GM19351 (cell line): ENCODE measurements at regions not wholly inside any gene's neighbourhood (a gene's known extent, or its start where the extent isn't known, plus 50 kb on each side); places are given as distances from the start of the nearest gene placed in this dataset.

Experiments used
- ATAC-seq: cut with Tn5 transposase; IDR thresholded peaks from one replicate; pipeline ENCODE4 v1.9.1; 2021; ENCODE audit warnings: mild to moderate bottlenecking, moderate library complexity; ENCODE audit not compliant: unreplicated experiment

DNA sequence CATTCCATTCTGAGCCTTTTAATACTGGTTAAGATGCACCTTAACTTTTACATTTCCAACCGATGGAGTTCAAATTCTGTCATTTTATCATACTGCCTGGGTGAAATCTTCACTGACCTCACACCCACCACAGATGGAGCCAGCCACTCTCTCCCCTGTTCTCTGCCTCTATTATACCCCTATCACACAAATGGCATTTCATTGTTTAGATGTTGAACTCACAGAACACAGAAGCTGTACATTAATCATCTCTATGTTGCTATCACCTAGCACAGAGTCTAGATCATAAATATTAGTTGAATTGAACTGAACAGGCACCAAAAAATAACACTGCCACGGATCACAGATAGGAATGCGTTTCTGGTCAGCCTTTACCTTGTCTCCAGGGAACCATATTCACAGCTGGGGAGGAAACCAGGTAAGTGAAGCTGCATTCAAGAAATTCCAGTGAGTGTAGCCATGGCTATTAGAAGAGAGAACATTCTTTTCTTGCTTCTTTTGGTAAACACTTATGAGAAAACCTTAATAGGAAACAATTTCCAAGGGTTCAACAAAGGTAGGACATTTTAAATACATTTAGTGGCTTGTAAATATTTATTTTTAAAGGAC is 194.9 kb upstream of the RMST start:
- no peak for ATAC-seq

DNA sequence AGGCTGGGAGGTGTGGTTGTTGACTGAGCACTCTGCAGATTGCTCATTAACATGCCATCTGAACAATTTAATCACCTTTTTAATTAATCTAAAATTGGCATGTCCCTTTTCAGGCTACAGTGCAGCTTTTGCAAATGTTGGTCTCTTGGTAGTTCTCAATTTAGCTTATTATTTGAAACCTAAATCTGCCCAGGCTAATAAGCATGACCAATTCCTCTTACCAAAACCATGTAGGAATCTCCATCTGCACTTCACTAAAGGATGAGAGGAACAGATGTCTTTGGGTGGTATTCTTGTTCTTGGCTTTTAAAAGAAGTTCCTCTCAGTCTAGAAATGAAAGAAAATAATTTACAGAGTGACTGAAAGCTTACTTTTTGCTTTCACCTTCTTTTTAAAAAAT is 190.1 kb upstream of the RMST start:
- no peak for ATAC-seq

DNA sequence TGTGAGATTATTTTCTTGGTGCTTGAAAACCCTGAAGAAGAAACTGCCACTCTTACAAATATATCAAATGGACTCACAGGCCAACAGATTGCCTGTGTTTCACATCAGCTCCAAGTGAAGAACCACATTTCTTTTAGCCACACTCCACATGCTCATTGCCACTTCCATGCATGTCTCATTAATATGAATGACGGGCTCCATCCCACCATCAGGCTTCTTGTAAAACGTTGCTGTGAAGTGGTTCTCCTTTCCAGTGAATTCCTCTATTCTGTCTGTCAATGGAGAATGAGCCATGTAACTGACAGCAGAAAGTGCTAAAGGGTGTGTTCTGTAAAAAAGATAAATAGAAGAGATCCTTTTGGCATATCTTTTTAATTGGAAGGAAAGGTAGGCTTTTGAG is 188.2 kb upstream of the RMST start:
- ATAC-seq, result no peak

DNA sequence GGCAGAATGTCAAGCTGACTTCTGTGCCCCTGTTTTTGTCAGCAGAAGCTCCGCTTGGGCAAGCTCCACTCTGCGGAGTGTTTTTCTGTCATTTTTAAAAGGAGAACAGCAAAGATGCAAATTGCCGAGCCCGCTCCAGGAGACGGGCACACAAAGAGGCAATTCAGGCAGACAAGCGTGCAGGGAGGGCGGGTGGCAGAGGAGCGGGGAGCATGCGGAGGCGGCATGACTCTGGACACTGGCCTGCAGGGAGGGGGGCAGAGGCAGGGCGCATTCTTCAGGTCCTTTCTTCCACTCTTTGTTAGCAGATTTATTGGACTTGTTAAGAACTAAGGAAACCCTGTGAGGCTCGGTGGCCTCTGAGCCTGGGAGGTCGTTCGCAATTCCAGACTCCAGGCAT is 187.3 kb upstream of the RMST start:
- ATAC-seq, result no peak

DNA sequence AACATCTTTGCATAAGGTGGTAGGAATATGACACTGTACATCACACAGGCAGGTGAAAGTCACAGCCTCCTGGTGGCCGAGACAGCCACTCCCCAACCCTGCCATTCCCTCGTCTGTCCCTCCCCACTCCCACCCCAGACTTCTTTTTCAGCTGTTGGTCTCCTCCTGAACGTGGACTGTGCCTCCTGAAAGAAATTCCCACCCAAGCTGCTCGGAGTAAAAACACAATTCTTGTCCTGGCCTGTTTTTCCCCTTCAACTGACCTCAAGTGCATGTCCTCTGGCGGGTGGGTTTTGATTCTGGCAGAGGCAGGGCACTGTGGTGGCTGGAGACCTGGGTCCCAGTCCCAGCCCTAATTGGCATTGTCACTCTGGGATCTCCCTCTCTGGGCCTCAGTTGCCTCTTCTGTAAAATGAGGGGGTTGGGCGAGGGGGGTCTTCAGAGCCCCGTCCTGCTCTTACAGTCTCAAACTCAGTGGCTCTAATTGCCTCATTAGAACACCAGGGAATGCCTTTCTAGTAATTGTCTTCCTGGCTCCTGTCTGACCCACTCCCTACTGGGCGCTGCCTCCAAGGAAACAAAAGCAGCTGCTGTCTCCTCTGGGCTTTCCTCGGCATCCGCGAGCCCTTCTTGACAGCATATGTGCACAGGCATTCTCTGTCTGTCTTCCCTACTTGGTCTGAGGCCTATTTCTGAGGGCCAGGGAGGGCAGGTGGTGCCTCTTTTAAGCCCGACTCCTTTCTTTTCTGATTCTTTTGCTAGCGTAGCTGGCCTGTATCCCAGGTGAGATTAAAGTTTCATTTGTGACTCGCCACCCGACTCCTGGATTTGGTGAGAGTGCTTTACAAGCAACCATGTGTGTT is 186.6 kb upstream of the RMST start:
- ATAC-seq, result no peak

DNA sequence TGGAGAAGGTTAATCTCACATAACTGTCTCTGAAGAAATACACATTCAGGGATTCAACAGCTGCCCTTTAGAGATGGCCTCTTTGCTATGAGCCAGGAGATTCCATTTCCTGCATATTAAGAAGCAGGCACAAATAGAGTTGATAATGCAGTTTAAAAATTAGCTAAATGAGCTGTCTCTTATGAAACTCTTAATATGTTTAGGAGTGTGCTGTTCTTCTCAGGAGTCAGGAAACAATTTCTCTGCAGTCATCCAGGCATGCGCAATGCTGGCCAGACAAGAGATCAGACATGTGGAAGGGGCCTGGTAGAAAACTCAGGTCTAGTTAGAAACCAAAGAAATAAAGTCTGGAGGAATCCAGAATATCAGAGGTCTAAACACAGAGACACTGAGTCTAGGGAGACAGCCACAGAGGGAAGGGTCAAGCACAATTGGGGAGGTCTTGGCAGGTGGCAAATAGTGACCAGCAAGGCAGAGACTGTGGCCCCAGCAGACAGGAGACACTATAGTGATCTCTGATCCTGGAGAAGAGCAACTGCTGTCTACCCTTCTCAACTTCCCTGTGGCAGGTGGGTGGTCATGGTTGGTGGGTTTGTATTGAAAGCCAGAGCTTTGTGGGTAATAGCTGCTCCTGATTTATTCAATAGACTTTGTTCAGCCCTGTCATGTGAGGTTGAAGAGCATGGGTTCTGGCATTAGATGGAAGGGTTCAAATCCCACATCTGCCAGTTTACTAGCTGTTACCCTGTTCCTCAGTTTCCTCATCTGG is 185.8 kb upstream of the RMST start:
- no peak for ATAC-seq

DNA sequence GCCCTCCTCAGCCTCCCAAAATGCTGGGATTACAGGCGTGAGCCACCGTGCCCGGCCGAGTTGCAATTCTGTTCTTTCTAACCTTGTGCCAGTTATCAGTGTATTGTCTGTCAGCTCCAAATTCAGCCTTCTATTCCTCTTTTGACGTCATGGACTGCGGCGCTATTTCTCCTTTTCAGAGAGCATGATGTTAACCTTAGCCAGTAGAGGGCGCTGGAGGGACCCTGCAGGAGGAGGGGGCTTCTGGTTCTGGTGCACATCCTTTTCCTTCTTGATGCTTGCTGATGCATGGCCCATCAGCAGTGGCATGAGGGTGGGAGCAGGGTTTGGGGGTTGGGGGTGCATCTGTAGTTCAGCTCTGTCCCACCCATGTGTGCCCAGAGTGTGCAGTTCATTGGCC is 179.3 kb upstream of the RMST start:
- ATAC-seq, result no peak

DNA sequence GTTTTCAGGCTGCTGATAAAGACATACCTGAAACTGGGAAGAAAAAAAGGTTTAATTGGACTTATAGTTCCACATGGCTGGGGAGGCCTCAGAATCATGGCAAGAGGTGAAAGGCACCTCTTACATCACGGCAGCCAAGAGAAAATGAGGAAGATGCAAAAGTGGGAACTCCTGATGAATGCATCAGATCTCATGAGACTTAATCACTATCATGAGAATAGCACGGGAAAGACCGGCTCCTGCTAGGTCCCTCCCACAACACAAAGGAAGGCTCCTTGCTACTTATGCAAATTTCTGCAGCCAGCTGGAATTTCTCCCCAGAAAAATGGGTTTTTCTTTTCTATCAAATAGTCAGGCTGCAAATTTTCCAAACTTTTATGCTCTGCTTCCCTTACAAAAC is 174.1 kb upstream of the RMST start:
- no peak for ATAC-seq

DNA sequence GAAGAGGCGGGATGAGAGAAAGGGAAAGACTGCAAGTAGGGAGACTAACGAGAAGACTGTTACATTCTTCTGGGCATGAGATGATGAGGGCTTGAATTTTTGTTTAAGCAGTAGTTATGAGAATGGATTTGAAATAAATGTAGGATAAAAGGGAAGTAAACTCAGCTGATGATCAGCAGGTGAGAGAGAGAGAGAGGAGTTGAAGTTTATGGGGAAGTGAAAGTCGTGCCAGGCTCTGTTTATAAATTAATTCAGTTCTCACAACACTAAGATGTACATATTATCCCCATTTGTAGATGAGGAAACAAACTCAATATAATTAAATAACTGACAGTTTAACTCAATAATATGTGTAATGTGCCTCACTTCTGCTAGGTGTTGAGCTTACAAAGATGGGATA is 170.0 kb upstream of the RMST start:
- no peak for ATAC-seq

DNA sequence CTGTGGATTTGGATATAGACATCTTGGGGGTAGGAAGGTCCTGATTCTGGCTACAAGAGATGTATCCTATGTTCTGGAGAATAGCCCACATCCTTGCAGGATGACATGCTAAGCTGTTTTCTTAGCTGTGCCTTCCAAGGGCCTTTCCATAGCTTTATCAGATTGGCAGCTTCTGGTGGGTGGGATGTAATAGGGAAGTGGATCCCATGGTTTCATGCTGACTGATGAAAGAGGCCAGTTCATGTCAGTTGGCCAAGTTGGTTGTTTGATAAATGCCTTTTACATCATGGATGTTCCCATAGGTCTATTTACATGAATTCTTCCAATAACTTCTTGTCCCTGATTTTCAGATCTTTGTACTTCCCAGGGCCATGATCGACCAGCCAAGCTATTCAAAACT is 169.1 kb upstream of the RMST start:
- ATAC-seq, result no peak

DNA sequence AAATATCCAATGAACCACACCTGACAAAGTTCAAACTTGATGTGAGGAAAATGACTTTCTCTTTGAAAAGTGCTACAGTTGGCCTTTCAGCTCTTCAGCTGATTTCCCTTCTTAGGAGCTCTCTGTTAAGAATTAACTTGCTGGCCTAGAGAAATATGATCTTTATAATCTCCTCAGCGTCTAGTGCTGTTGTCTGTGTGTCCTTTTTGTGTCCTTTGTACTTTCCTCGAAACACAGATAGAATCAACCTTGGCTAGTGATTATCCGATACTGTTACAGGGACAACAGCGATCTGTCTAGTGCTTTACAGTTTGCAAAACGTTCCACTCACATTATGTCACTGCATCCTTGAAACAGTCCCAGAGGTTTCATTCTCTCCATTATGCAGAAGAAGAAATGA is 162.8 kb upstream of the RMST start:
- ATAC-seq, result no peak

DNA sequence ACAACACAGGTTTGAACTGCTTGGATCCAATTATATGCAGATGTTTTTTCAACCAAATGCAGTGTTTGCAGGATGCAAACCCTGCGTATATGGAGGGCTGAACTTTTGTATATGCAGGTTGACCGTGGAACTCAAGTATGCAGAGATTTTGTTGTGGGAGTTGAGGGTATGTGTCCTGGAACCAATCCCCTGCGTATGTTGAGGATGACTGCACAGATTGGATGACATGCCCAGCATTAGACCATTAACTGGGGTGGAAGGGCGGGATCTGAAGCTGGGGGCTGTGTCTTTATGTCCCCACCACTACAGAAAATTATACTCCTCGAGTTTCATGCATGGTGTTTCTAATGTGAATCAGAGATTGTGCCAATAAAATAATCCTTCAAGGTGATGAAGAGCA is 162.2 kb upstream of the RMST start:
- no peak for ATAC-seq

DNA sequence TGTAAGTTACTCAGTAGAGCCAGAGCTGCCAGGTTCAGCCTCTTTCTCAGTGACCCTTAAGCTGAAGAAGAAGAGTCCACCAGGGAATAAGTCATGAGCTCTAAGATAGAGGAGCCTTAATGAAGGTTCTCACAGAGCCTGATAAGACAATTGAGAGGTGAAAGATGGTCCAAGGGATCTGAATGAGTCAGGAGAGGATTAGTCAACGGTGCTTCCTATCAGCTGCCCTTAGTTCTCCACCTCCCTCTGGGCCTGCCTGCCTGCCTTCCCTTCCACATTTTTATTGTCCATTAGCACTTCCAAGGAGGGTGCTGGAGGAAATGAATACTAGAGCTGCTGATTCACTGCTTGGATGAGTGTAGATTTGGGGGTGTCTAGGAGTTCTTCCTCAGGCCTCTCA is 161.7 kb upstream of the RMST start:
- ATAC-seq, result no peak

DNA sequence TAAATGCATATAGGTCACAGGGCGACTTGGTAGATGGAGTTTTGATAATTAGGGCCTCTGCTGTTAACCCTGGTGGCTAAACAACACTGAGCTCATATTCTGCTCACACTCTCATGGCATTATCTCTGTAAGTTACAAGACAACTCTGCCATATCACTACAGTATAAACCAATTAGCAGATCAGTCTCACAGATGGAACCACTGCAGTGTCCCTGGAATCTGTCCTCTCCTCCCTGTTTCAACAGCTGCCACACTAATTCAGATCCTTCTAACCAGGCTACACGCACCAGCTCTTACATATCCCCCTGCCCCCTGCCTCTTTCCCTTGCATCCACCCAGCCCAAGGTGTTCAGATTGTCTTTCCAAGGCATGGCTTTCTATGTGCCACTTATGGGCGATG is 161.0 kb upstream of the RMST start:
- ATAC-seq, result no peak

DNA sequence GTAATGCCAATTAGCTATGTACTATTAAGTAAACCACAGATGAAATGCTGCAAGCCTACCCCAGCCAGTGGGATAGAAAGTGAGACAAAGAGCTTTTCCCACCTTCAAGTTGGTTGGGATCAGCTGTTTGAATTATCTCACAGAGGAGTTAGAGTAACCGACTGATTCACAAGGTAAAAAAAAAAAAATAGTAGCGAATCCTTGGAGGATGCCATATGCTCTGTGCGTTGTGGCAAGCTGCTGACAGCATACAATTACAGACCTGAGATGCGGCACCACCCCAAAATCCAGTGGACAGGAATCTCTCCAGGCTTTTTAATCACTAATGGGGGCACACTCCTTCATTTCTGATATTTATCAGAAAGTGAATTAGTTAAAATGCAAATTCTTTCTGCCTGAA is 157.0 kb upstream of the RMST start:
- ATAC-seq, result no peak

DNA sequence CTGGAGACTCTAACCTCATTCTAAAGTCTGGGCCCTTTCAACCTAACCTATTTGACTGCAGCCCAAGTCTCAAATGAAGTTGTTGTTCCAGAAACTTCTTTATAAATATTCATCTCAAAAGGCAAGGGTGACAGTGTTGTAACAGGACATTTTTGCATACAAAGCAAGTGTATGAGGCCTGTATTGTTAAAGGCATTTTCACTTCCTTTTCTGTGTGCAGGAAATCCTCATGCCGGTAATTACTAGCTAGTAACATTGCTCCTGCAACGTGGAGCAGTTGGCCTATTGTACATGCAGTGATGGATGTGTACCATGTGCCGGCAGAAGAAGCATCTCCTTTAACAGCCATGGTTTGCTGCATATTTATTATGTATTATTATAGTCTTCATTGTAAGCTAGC is 156.5 kb upstream of the RMST start:
- peak; percentile 99 for ATAC-seq

DNA sequence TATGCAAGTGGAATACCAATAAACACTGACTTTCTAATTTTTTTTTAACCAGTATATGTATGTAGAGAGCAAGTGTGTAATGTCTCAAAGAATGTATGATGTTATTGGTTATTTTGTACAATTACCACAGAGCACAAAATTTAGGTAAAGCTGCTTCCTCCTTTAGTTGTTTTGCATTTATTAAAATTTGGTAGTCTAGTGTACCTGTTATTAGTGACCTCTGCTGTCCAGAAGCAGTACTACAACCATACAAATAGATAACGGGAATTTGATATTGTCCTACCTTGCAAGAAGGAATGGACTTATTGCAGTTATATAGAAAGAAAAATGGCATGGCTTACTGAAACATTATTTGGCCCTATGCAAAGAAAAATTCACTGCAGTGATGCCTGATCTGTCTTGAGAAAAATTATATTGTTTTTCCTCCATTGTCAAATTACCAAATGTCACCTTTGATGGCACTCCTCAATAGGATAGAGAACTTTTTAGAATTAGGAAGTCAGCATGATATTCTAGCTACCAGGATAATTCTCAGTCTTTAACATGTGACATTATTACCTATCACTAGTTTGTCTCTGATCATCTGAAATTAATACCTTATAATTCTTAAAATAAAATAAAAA is 153.9 kb upstream of the RMST start:
- peak; percentile 33 for ATAC-seq

DNA sequence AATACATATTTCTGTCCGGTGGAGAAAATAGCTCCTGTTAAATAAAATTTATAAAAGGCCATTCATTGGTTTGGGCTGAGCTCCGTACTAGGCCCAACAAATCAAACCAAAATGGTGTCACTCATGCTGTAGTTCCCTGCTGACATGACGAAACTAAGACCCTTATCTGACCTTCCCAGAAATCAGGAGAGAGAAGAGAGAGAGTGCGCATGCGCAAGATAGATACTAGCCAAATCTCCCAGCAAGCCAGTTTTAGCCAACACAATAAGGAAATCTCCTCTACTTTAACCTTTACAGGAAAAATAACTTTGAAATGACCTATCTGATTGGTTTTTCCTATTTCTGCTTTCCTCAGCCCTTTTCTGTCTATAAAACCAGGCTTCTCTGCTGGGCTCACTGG is 152.7 kb upstream of the RMST start:
- ATAC-seq, result no peak

DNA sequence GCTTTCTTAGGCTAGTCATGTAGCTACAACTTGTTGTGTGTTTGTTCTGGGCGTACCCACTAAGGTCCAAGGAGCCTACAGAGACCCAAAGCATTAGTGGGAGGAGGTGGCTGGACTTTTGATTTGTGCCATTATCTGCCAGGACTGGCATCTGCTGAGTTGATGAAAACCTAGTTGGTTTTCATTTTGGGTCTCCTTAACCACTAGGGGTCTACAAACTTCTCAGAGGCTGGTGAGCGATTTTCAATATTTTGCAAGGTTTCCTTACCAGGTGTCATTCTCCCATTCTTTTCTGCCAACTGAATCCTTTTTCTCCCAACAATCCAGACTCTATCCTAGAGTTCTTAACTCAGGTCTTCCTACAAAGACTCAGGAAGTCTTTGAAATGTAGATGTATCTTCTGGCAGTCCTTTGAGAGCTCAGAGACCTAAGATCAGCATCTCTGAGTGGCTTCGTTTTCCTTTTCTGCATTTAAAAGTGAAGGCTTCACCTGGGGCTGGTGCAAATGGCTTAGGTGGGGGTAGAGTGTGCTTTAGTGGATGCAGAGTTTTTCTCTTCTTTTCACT is 150.0 kb upstream of the RMST start:
- ATAC-seq, result no peak

DNA sequence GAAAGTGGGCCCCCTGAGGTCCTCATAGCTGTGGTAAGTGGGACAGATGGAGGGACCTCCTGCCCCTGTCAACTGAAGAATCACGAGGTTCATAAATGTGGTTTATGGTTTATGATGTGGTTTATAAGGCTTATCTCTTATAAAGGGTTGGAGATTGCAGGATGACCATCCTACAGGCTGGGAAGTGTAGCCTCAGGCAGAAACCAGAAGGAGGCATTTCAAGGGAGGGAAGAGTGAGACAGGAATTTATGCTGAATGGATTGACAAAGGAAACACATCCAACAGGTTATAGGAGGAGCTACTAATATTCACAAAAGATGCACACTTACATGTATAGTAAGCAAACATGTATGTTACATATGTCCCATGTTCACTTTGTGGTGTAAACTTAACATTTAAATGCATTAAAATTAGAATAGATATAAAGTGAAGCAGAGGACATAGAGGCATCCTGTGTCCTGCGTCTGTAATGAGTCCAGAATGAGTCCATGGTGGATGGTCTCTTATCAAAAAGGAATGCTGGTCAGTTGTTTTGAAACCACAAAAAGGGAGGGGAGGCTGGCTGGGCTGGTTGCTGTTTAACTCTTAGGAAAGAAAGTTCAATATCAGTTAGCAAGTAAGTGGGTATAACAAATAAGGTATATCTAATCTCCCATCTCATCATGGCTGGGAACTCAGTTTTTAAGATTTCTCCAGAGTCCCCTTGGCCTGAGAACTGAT is 149.0 kb upstream of the RMST start:
- no peak for ATAC-seq

DNA sequence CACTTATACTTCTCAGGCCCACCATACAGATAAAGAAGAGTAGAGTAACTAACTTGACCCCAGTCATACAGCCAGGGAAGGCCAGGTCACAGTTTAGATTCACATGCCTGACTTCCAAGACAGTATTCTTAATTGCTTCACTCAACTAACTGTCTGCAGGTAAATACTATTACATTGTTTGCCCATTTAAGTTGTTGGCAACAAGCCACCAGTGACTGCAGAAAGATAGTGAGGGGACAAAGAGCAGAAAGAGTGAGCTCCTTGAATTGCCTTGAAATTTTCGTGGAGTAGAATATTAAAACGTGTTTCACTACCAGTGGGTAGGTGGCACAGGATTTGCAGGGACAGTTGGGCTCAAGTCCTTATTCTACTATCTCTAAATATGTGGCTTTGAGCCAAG is 146.3 kb upstream of the RMST start:
- ATAC-seq, result no peak
